T-cell (primary cell): ENCODE measurements at regions not wholly inside any gene's neighbourhood (a gene's known extent, or its start where the extent isn't known, plus 50 kb on each side); places are given as distances from the start of the nearest gene placed in this dataset.

ENCODE experiments used
- ATAC-seq, 4 experiments: fragments of 200-7000 bp in 3 of 4; fragments of 150-1000 bp in 1 of 4; cut with Tn5 transposase; replicated peaks in 1 of 4; 1 replicate in 3 of 4; 2 replicates in 1 of 4; pipeline ENCODE4 v1.10.0; 2021; ENCODE audit warnings: moderate library complexity in 3 of 4, mild to moderate bottlenecking in 2 of 4, moderate number of reproducible peaks in 1 of 4
- CTCF ChIA-PET, 2 donors: fragments of 300-600 bp; sonication (Branson Sonifier 250); formaldehyde crosslinking; loops; one replicate each; lab custom pipeline; 2022; ENCODE audit warnings: antibody characterized with exemption in 2 of 2; lab: Charles Lee
- POLR2A ChIA-PET, 2 donors: fragments of 300-600 bp; sonication (Branson Sonifier 250); formaldehyde crosslinking; loops; one replicate each; lab custom pipeline; 2022; ENCODE audit warnings: antibody characterized with exemption in 2 of 2; lab: Charles Lee
- DNase-seq, 35 experiments: peaks; one replicate each; pipeline versions ENCODE4 v3.0.0 to v3.0.0-alpha.2; 2013 to 2023
- H3K27ac ChIP-seq: one replicate; pipeline ENCODE4 v1.5.1; 2013; ENCODE audit warnings: low read length
- H3K27me3 ChIP-seq, 2 experiments: replicated peaks in 1 of 2; 1 replicate in 1 of 2; 2 replicates in 1 of 2; pipeline versions ENCODE4 v1.6.1 to v1.7.0; 2013; ENCODE audit warnings: low read length in 1 of 2, mixed read lengths in 1 of 2; ENCODE audit not compliant: control insufficient read depth in 2 of 2, insufficient read depth in 2 of 2; ENCODE audit errors: extremely low read depth in 1 of 2
- H3K36me3 ChIP-seq, 2 donors: 1 replicate in 1 of 2; 2 replicates in 1 of 2; pipeline versions ENCODE4 v1.6.1 to v1.7.0; 2013; ENCODE audit warnings: low read length in 1 of 2; ENCODE audit not compliant: control insufficient read depth in 2 of 2, insufficient read depth in 1 of 2; ENCODE audit errors: extremely low read depth in 1 of 2
- H3K4me1 ChIP-seq, 2 experiments: 1 replicate in 1 of 2; 2 replicates in 1 of 2; pipeline versions ENCODE4 v1.6.1 to v1.7.0; 2013; ENCODE audit warnings: low read length in 2 of 2, mixed read lengths in 1 of 2; ENCODE audit not compliant: insufficient read depth in 2 of 2, control insufficient read depth in 1 of 2; ENCODE audit errors: extremely low read depth in 1 of 2
- H3K4me3 ChIP-seq, 2 donors: 1 replicate in 1 of 2; 2 replicates in 1 of 2; pipeline versions ENCODE4 v1.5.1 to v1.7.0; 2013; ENCODE audit warnings: mild to moderate bottlenecking in 2 of 2, low read length in 1 of 2, moderate library complexity in 1 of 2; ENCODE audit not compliant: control insufficient read depth in 1 of 2; ENCODE audit errors: extremely low read depth in 1 of 2
- H3K9me3 ChIP-seq: 2 replicates; pipeline ENCODE4 v1.7.0; 2013
- H3K27ac Mint-ChIP-seq, 2 donors: one replicate each; pipeline ENCODE4 v1.8.0; 2020 to 2021; ENCODE audit warnings: mild to moderate bottlenecking in 2 of 2, mixed read lengths in 2 of 2
- H3K27me3 Mint-ChIP-seq, 2 donors: one replicate each; pipeline ENCODE4 v1.8.0; 2021 to 2022; ENCODE audit warnings: mixed read lengths in 2 of 2
- H3K36me3 Mint-ChIP-seq: one replicate; pipeline ENCODE4 v1.8.0; 2021; ENCODE audit warnings: mixed read lengths
- H3K4me1 Mint-ChIP-seq, 3 donors: one replicate each; pipeline ENCODE4 v1.8.0; 2020 to 2022; ENCODE audit warnings: mixed read lengths in 3 of 3, mild to moderate bottlenecking in 1 of 3
- H3K4me3 Mint-ChIP-seq, 3 donors: one replicate each; pipeline ENCODE4 v1.8.0; 2020 to 2022; ENCODE audit warnings: mild to moderate bottlenecking in 3 of 3, mixed read lengths in 3 of 3, moderate library complexity in 3 of 3
- H3K9me3 Mint-ChIP-seq, 3 donors: one replicate each; pipeline ENCODE4 v1.8.0; 2020 to 2022; ENCODE audit warnings: mixed read lengths in 3 of 3
- WGBS: methylation state at CpG from one replicate; pipeline ENCODE4 v1.1.5; 2013; ENCODE audit warnings: missing lambda C conversion rate; ENCODE audit not compliant: insufficient coverage; 5-methylcytosine and 5-hydroxymethylcytosine counted together

DNA sequence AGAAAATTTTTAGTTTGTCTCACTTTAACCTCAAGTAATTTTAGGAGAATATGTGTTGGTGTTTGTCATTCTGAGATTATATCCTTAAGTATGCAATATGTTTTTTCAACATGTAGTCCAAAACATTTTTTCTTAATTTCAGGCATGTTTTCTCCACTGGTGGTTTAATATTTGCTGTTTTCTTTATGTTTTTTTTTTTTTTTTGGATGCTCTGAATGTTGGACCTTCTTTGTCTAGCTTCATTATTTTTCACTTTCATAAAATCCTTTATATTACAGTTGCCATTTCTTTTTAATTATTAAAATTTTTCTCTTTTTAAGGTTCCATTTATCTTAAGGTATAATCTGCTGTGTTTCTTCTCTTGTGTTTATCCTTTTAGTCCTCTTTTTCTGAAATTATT, 342.2 kb upstream of the DUSP10 start:
- DNase-seq: no peak
- Histone ChIP-seq H3K9me3 (no peaks in the 10 kb centered on the region), H3K27me3 (no peaks in the 10 kb centered on the region), H3K4me3 (no peak overlapping the region), H3K4me1 (no peaks in the 10 kb centered on the region), H3K27ac (no peak overlapping the region), H3K36me3 (no peaks in the 10 kb centered on the region)
- Mint-ChIP-seq H3K4me1 (no peaks in the 10 kb centered on the region), H3K9me3 (peaks cover 0 to 9% (median 8%) of the 10 kb centered on the region in 3 donors), H3K27ac (no peak overlapping the region), H3K4me3 (no peak overlapping the region), H3K27me3 (peaks cover 14 to 24% of the 10 kb centered on the region in 2 donors), H3K36me3 (no peaks in the 10 kb centered on the region)
- CTCF ChIA-PET: interaction anchor here in 1 of 2 donors (1.6 kb wide), 1 partner anchor 11 kb away, joined by 10 read pairs; no protein-coding TSS in a partner anchor
- POLR2A ChIA-PET: no interaction called here
- no peak for ATAC-seq

DNA sequence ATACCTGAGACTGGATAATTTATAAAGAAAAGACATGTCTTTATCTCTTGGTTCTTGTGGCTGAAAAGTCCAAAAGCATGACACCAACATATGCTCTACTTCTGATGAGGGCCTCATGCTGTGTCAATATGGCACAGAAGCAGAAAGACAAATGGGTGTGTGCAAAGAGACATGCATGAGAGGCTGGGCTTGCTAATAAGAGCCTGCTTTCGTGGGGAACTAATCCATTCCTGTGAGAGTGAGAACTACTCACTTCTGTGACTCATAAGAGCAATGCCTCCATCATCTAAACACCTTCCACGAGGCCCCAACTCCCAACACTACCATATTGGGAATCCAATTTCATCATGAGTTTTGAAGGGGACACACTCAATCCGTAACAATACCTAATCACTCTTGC, 340.0 kb upstream of the DUSP10 start:
- Mint-ChIP-seq H3K27ac (no peak overlapping the region), H3K4me1 (no peaks in the 10 kb centered on the region), H3K27me3 (peaks cover 13 to 20% of the 10 kb centered on the region in 2 donors), H3K9me3 (peaks cover 0 to 9% (median 8%) of the 10 kb centered on the region in 3 donors), H3K4me3 (no peak overlapping the region), H3K36me3 (no peaks in the 10 kb centered on the region)
- Histone ChIP-seq H3K27ac (no peak overlapping the region), H3K27me3 (no peaks in the 10 kb centered on the region), H3K4me3 (no peak overlapping the region), H3K36me3 (no peaks in the 10 kb centered on the region), H3K9me3 (no peaks in the 10 kb centered on the region), H3K4me1 (no peaks in the 10 kb centered on the region)
- no peak for DNase-seq
- WGBS: 44% methylated on average over 1 of the region's 3 CpGs
- no peak for ATAC-seq
- POLR2A ChIA-PET: no interaction called here
- CTCF ChIA-PET: interaction anchor here in 1 of 2 donors (0.5 kb wide), 1 partner anchor 709 kb away, joined by 3 read pairs; no protein-coding TSS in a partner anchor

GRCh38 chr1:222079566-222079965, 337.7 kb upstream of the DUSP10 start:
- H3K9me3 ChIP-seq: no peaks in the 10 kb centered on the region
- Mint-ChIP-seq H3K27ac (no peak overlapping the region), H3K36me3 (no peaks in the 10 kb centered on the region), H3K4me3 (no peak overlapping the region), H3K9me3 (no peaks in the 10 kb centered on the region), H3K27me3 (peaks cover 0 to 9% of the 10 kb centered on the region in 2 donors), H3K4me1 (no peaks in the 10 kb centered on the region)
- WGBS: no CpG with 5 or more reads among the region's 1 CpG
- CTCF ChIA-PET: interaction anchor here in 1 of 2 donors (1.3 kb wide), 1 partner anchor 376 kb away, joined by 3 read pairs; no protein-coding TSS in a partner anchor
- H3K27ac ChIP-seq: no peak overlapping the region
- ATAC-seq (no peak), DNase-seq (no peak)
- H3K4me1 ChIP-seq: no peaks in the 10 kb centered on the region
- no peaks in the 10 kb centered on the region for H3K27me3 ChIP-seq
- H3K4me3 ChIP-seq: no peak overlapping the region
- H3K36me3 ChIP-seq: no peaks in the 10 kb centered on the region
- POLR2A ChIA-PET: no interaction called here

DNA sequence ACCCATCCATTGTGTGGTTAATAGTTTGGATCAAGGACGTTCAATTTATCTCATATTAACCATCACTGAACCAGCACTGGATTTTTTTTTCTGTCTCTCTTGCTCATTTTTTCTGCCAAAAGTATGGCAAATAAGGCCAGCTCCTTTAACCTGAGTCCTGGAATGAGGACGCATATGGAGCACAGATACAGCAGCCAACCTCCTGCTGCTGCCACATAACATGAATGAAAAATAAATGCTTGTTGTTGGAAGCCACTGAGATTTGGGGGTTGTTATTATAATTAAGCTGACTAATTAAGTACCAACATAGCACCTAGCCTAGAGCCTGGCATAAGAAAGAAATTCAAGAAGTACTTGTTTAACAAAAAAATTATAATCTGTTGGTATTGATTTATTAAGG, 335.3 kb upstream of the DUSP10 start:
- H3K4me1 Mint-ChIP-seq: no peaks in the 10 kb centered on the region

GRCh38 chr1:222074317-222074716, 332.4 kb upstream of the DUSP10 start:
- ChIA-PET CTCF (interaction anchor here in 1 of 2 donors (0.6 kb wide), 1 partner anchor 526 kb away, joined by 8 read pairs; no protein-coding TSS in a partner anchor), POLR2A (no interaction called here)
- Histone ChIP-seq H3K36me3 (no peaks in the 10 kb centered on the region), H3K4me1 (no peaks in the 10 kb centered on the region), H3K9me3 (no peaks in the 10 kb centered on the region), H3K27ac (no peak overlapping the region), H3K4me3 (no peak overlapping the region), H3K27me3 (no peaks in the 10 kb centered on the region)
- Mint-ChIP-seq H3K27ac (no peak overlapping the region), H3K9me3 (no peaks in the 10 kb centered on the region), H3K36me3 (no peaks in the 10 kb centered on the region), H3K4me1 (no peaks in the 10 kb centered on the region), H3K27me3 (peaks cover 1 to 4% of the 10 kb centered on the region in 2 donors), H3K4me3 (no peak overlapping the region)
- DNase-seq (no peak), ATAC-seq (no peak)
- 67% methylated on average over 1 of the region's 1 CpG for WGBS

More for the DNA sequence above, 335.3 kb upstream of the DUSP10 start:
- ChIA-PET POLR2A (no interaction called here), CTCF (no interaction called here)
- Mint-ChIP-seq H3K4me3 (no peak overlapping the region), H3K27me3 (peaks cover 1 to 9% of the 10 kb centered on the region in 2 donors), H3K36me3 (no peaks in the 10 kb centered on the region), H3K27ac (no peak overlapping the region), H3K9me3 (no peaks in the 10 kb centered on the region)
- no peaks in the 10 kb centered on the region for H3K4me1 ChIP-seq
- no peak overlapping the region for H3K27ac ChIP-seq
- H3K9me3 ChIP-seq: no peaks in the 10 kb centered on the region
- ATAC-seq (no peak), DNase-seq (no peak)
- no peak overlapping the region for H3K4me3 ChIP-seq
- no peaks in the 10 kb centered on the region for H3K27me3 ChIP-seq
- H3K36me3 ChIP-seq: no peaks in the 10 kb centered on the region
- WGBS: no CpG with 5 or more reads among the region's 2 CpGs

DNA sequence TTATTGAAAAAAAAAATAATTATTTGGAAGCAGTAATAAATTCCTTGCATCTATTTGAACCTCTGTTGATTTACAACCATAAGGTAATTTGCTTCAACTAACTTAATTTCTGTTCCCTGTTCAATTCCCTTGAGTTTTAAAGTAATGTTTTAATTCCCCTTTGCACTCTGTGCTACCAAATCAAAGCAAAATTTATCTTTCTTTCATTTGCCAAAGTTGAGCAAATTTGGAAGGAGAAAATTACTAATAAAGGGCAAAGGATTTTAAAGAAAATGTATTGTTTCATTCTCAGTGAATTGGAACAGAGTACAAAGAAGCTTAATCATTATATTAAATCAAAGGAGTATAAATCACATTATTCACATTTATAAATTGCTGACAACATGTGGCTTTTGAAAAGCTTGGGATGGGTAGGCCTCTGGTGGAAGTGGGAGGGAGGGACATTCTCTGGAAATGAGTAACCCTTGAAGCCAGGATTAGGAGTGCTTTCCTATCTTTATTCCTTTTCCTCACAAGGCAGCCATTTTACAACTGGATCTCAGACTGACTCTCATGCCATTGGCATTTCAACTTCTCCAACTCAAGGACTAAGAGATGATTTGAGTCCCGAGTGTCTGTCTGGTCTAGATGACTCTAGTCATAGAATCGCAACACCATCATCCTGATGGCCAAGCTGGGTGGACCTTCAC, 331.6 kb upstream of the DUSP10 start:
- no peaks in the 10 kb centered on the region for H3K36me3 Mint-ChIP-seq
- Histone ChIP-seq H3K36me3 (no peaks in the 10 kb centered on the region), H3K27ac (no peak overlapping the region), H3K4me3 (no peak overlapping the region), H3K9me3 (no peaks in the 10 kb centered on the region), H3K4me1 (no peaks in the 10 kb centered on the region), H3K27me3 (no peaks in the 10 kb centered on the region)
- ATAC-seq (no peak), DNase-seq (no peak)
- H3K9me3 Mint-ChIP-seq: no peaks in the 10 kb centered on the region
- no peak overlapping the region for H3K4me3 Mint-ChIP-seq
- POLR2A ChIA-PET: no interaction called here
- no CpG with 5 or more reads among the region's 2 CpGs for WGBS
- H3K27ac Mint-ChIP-seq: no peak overlapping the region
- H3K4me1 Mint-ChIP-seq: no peaks in the 10 kb centered on the region
- peaks cover 1 to 4% of the 10 kb centered on the region in 2 donors for H3K27me3 Mint-ChIP-seq
- CTCF ChIA-PET: interaction anchor here in 1 of 2 donors (0.6 kb wide), 1 partner anchor 527 kb away, joined by 8 read pairs; no protein-coding TSS in a partner anchor
